ENCODE measurements at regions not wholly inside any gene's neighbourhood (a gene's known extent, or its start where the extent isn't known, plus 50 kb on each side); places are given as distances from the start of the nearest gene placed in this dataset.
A peak's percentile ranks its signal among the peaks of the same experiment; 100 is the strongest.

DNA sequence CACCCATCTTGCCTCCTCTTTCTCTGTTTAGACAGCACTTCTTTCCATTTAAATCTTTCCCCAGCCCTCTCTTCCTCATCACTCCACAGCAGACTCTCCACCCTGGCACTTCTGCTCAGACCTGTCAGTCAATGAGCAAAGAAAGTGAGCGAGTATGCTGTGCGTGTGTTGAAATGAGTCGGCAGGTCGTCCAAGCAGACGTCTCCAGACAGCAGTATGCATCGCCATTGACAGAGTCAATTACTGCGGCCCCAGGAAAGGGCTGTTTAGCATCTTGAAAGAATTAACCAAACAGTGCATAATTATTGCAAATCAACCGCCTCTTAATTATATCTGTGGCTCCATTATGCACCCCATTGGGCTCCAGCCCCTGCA, 54.8 kb upstream of the KCNG1 start:
- H4K20me1 ChIP-seq (ENCODE audit: control insufficient read depth, extremely low read depth, insufficient read depth, low read length), result no peaks in the 10 kb centered on the region
- H3K9ac ChIP-seq (ENCODE audit: insufficient read depth, low read length), result no peak overlapping the region
- H3K27ac ChIP-seq (ENCODE audit: insufficient read depth, low read length), result no peak overlapping the region
- TF ChIP-seq CTCF (conservative IDR thresholded peaks at IDR 0.05 in 1 of 2, IDR thresholded peaks at IDR 0.05 in 1 of 2; ENCODE audit: low read depth in 1 of 2, low read length in 2 of 2), result no peak
- TF ChIP-seq EZH2 (IDR thresholded peaks at IDR 0.05; ENCODE audit: low read length, missing control alignments), result no peak
- no peaks in the 10 kb centered on the region for H3K36me3 ChIP-seq (ENCODE audit: control insufficient read depth, insufficient read depth, low read length)
- H3K4me2 ChIP-seq (ENCODE audit: extremely low read depth, insufficient read depth, low read length), result no peak overlapping the region
- no peak overlapping the region for H2AFZ ChIP-seq (ENCODE audit: low read length)
- H3K9me3 ChIP-seq (ENCODE audit: control insufficient read depth, insufficient read depth, low read depth, low read length), result no peaks in the 10 kb centered on the region
- H3K27me3 ChIP-seq (ENCODE audit: control insufficient read depth, insufficient read depth, low read length), result peaks cover 32% of the 10 kb centered on the region
- no peak overlapping the region for H3K4me3 ChIP-seq (replicated peaks in 1 of 4; ENCODE audit: control extremely low read depth in 1 of 4, insufficient read depth in 1 of 4, low read depth in 3 of 4, low read length in 4 of 4)
- no peak for DNase-seq (ENCODE audit: low read depth in 2 of 2)
- H3K79me2 ChIP-seq (ENCODE audit: control insufficient read depth, insufficient read depth, low read length), result no peaks in the 10 kb centered on the region
- H3K4me1 ChIP-seq (ENCODE audit: control insufficient read depth, extremely low read depth, insufficient read depth, low read length), result no peaks in the 10 kb centered on the region

DNA sequence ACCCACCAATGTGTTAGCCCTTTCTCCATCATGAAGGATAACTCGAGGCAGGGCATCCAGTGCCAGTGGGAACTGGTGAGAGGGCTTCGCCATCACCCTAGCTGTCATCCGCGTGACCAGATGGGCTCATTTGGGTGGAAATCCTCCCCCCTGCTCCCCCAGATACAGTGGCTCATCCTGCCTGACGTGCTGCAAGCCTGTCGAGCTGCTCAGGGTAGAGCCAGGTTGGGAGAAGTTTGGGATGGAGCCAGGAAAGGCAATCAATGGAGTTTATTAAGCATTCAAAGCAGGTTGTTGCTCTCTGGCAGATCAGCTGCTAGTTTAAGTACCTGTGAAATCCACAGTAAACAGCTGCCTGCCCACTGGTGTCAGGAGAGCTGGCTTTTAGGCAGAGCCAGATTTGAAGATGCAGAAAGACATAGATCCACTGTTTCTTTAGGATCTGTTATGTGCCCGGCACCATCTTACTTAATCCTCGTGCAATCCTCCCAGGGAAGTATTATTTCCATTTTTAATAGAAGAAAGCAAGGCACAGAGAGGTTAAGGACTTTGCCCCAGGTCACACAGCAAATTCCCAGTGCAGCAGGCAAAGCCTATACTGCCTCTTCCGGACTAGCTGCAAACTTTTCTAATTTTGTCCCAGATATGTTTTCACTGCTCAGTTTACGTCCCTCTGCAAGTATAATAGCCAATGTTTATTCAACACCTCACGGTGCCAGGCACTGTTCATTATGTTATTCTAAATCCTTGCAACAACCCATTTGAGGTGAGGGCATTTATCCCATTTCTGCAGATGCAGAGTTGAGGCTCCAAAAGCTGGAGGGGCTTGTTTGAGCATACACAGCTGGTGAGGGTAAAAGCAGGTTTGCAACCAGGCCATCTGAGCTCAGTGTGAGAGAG, 54.1 kb upstream of the KCNG1 start:
- Histone ChIP-seq H3K79me2 (ENCODE audit: control insufficient read depth, insufficient read depth, low read length) (no peaks in the 10 kb centered on the region), H3K36me3 (ENCODE audit: control insufficient read depth, insufficient read depth, low read length) (no peaks in the 10 kb centered on the region), H3K4me3 (replicated peaks in 1 of 4; ENCODE audit: control extremely low read depth in 1 of 4, insufficient read depth in 1 of 4, low read depth in 3 of 4, low read length in 4 of 4) (no peak overlapping the region), H3K27me3 (ENCODE audit: control insufficient read depth, insufficient read depth, low read length) (peaks cover 31% of the 10 kb centered on the region), H4K20me1 (ENCODE audit: control insufficient read depth, extremely low read depth, insufficient read depth, low read length) (no peaks in the 10 kb centered on the region), H3K4me2 (ENCODE audit: extremely low read depth, insufficient read depth, low read length) (no peak overlapping the region), H3K27ac (ENCODE audit: insufficient read depth, low read length) (no peak overlapping the region), H3K9ac (ENCODE audit: insufficient read depth, low read length) (no peak overlapping the region), H2AFZ (ENCODE audit: low read length) (no peak overlapping the region), H3K4me1 (ENCODE audit: control insufficient read depth, extremely low read depth, insufficient read depth, low read length) (no peaks in the 10 kb centered on the region), H3K9me3 (ENCODE audit: control insufficient read depth, insufficient read depth, low read depth, low read length) (no peaks in the 10 kb centered on the region)
- no peak for DNase-seq (ENCODE audit: low read depth in 2 of 2)
- TF ChIP-seq EZH2 (IDR thresholded peaks at IDR 0.05; ENCODE audit: low read length, missing control alignments) (no peak), CTCF (conservative IDR thresholded peaks at IDR 0.05 in 1 of 2, IDR thresholded peaks at IDR 0.05 in 1 of 2; ENCODE audit: low read depth in 1 of 2, low read length in 2 of 2) (peak in 1 of 2 donors; percentile 14)

DNA sequence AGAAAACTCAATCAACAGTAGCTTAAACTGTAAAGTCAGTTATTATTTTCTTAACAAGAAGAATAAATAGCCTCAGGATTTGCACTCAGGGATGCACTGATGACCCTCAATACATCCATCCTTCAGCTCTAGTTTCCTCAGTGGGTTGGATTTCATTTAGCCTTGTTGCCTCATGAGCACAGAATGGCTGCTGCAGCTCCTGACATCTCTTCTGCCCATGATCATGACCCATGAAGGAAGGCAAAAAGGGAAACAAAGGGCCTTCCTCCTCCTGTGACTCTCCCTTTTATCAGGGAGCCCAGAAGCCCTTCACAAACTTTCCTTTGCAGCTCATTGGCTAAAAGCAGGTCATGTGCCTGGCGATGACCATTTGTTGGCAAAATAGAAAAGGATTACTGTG, 51.2 kb upstream of the KCNG1 start:
- no peak for DNase-seq (ENCODE audit: low read depth in 2 of 2)
- Histone ChIP-seq H3K27me3 (ENCODE audit: control insufficient read depth, insufficient read depth, low read length) (peaks cover 33% of the 10 kb centered on the region), H3K36me3 (ENCODE audit: control insufficient read depth, insufficient read depth, low read length) (no peaks in the 10 kb centered on the region), H3K9ac (ENCODE audit: insufficient read depth, low read length) (no peak overlapping the region), H3K4me3 (replicated peaks in 1 of 4; ENCODE audit: control extremely low read depth in 1 of 4, insufficient read depth in 1 of 4, low read depth in 3 of 4, low read length in 4 of 4) (no peak overlapping the region), H3K79me2 (ENCODE audit: control insufficient read depth, insufficient read depth, low read length) (no peaks in the 10 kb centered on the region), H3K27ac (ENCODE audit: insufficient read depth, low read length) (no peak overlapping the region), H3K9me3 (ENCODE audit: control insufficient read depth, insufficient read depth, low read depth, low read length) (no peaks in the 10 kb centered on the region), H3K4me1 (ENCODE audit: control insufficient read depth, extremely low read depth, insufficient read depth, low read length) (no peaks in the 10 kb centered on the region), H3K4me2 (ENCODE audit: extremely low read depth, insufficient read depth, low read length) (no peak overlapping the region), H2AFZ (ENCODE audit: low read length) (no peak overlapping the region), H4K20me1 (ENCODE audit: control insufficient read depth, extremely low read depth, insufficient read depth, low read length) (no peaks in the 10 kb centered on the region)
- TF ChIP-seq CTCF (conservative IDR thresholded peaks at IDR 0.05 in 1 of 2, IDR thresholded peaks at IDR 0.05 in 1 of 2; ENCODE audit: low read depth in 1 of 2, low read length in 2 of 2) (no peak), EZH2 (IDR thresholded peaks at IDR 0.05; ENCODE audit: low read length, missing control alignments) (no peak)

Measured in fibroblast of lung (primary cell).